Fibroblast of pulmonary artery (primary cell): ENCODE measurements at regions not wholly inside any gene's neighbourhood (a gene's known extent, or its start where the extent isn't known, plus 50 kb on each side); places are given as distances from the start of the nearest gene placed in this dataset.

Source experiments
- DNase-seq: peaks from one replicate; pipeline ENCODE4 v3.0.0-alpha.2; 2010; ENCODE audit warnings: low read depth
- H3K4me3 ChIP-seq: replicated peaks from 2 replicates; pipeline ENCODE4 v1.5.1; 2011; ENCODE audit warnings: low read depth, mild to moderate bottlenecking, control low read depth, low read length, moderate library complexity
- CTCF ChIP-seq: IDR thresholded peaks from 2 replicates; pipeline ENCODE4 v1.5.1; 2011; ENCODE audit warnings: mild to moderate bottlenecking, control low read depth, low read length, inconsistent platforms; ENCODE audit errors: missing control alignments

DNA sequence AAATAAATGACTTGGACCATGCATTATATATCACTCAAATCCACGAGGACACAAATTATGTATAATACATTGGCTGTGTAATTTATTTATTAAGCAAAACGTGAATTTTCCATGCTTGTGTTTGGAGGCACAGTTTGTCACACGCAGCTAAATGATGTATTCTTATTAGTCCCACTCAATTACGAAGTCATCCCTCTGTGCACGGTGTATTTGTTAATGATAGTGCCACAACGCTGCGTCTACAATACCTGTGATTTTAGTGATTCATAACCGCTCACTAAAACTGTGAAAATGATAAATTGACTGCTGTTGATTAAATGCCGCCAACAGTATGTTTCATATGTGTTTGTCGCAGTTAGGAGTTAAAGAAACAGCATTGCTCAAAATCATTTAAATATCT is 358.3 kb downstream of the ZNF516 start:
- DNase-seq = no peak
- H3K4me3 ChIP-seq = no peak overlapping the region
- TF ChIP-seq CTCF = no peak

- DNase-seq = no peak
- H3K4me3 ChIP-seq = no peak overlapping the region
- no peak for TF ChIP-seq CTCF
Measured at GRCh38 chr18:76134628-76135027, 360.4 kb downstream of the ZNF516 start.

DNA sequence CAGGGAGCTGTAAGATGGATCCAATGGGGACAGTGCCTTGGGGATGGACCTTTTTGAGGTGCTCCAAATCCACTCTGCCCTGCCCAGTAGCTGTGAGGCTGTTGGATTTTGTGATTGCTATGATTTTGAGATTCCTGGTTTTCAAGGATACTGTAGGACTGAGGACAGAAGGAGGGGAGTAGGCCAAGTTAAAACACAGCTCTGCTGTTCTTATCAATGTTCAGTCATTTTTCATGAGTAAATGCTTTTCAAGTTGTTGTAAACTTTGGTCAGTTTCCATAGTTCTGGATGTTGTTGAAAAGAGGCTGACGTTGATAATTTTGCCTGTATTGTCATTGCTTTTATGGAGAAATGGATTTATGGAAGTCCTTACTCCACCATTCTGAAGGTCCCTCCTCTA is 361.2 kb downstream of the ZNF516 start:
- no peak for DNase-seq
- no peak for TF ChIP-seq CTCF
- H3K4me3 ChIP-seq = no peak overlapping the region

- no peak for DNase-seq
- no peak for TF ChIP-seq CTCF
- no peak overlapping the region for H3K4me3 ChIP-seq
Measured at GRCh38 chr18:76131738-76132137, 363.3 kb downstream of the ZNF516 start.

DNA sequence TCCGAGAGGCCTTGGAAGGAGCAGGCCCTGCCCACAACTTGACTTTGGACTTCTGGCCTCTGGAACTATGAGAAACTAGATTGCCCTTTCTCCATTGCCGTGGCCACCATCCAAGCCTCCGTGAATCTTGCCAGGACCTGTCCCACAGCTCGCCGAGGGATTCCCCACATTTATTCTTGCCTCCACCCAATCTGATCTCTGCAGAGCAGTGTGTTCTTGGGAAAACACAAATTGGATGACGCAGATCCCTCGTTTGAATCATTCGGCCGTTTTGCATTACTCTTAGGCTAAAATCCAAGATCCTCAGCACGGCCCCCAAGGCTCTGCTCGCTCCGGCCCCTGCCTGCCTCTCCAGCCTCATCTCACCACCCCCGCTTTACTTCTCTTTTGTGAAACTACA is 364.2 kb downstream of the ZNF516 start:
- no peak for TF ChIP-seq CTCF
- no peak overlapping the region for H3K4me3 ChIP-seq
- no peak for DNase-seq

DNA sequence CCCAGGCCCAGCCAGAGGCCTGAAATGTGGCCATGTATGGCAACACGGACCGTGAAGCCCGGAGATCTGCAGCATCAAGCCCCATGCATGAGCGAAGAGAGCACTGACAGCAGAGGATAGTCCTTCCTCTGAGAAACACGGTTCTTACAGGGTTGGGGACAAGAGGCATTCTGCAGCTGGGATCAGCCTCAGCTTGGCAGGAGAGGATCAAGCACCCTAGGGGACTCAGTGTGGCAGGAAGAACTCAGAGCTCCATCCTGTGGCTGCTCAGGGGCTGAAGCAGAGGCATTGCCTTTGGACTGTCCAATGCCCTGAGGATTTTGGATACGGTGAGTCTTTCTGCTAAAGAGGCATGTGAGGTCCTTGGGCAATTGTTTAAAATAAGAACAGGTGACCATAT is 368.7 kb downstream of the ZNF516 start:
- no peak overlapping the region for H3K4me3 ChIP-seq
- no peak for DNase-seq
- TF ChIP-seq CTCF = no peak

DNA sequence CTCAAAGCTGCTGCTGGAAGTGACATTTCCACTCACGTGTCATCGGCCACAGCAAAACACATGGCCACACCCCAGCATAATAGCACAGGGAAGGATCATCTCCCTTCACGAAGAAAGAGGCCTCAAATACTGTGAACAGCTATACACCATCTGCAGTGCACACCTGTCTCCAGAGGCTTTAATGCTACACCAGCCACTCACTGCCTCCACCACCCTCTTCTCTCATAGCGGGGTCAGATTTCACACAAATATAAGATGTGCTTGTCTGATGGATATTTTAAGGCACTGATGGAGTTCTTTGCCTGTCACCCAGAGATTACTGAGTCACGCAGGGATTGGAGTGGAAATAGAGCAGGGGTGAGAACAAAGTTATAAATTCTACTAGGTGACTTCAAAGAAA is 374.0 kb downstream of the ZNF516 start:
- no peak overlapping the region for H3K4me3 ChIP-seq
- TF ChIP-seq CTCF = no peak
- no peak for DNase-seq
